DMS53 (cell line): ENCODE measurements at regions not wholly inside any gene's neighbourhood (a gene's known extent, or its start where the extent isn't known, plus 50 kb on each side); places are given as distances from the start of the nearest gene placed in this dataset.
"Not testable (repeated sequence)": the region's sequence is repeated elsewhere in the genome, so short reads cannot be mapped to it uniquely, and the experiment has no call there.

Experiments
- DNase-seq: peaks from one replicate; lab custom pipeline; 2025; lab: John Stamatoyannopoulos, UW

DNA sequence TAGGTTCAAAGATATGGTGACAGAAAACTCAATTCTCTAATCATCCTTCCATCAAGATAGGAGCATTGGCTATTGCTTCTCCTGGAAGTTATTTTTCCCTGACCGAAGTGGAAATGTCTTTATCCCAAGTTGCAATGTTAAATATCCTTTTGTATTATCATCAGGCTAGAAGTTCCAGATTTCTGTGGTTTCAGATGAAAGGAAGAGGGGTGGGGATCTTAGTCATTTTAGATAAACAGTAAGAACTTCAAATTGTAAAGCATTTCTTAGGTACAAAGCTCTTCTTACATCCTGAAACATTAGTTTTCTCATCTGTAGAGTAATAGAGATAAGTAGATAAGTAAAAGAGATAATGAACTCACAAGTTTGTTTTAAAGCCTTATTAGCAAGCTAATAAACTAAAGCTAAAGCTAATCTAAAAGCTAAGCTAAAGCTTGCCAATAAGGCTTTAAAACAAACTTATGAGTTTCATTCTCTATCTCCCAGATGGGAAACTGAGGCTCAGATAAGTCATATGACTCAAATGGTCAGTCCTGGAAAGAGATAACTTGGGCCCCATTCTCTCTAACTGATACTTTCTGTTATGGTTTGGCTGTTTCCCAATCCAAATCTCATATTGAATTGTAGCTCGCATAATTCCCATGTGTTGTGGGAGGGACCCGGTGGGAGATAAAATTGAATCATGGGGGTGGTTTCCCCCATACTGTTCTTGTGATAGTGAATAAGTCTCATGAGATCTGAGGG lies 99.2 kb upstream of the KCNK2 start:
- DNase-seq, result no peak

DNA sequence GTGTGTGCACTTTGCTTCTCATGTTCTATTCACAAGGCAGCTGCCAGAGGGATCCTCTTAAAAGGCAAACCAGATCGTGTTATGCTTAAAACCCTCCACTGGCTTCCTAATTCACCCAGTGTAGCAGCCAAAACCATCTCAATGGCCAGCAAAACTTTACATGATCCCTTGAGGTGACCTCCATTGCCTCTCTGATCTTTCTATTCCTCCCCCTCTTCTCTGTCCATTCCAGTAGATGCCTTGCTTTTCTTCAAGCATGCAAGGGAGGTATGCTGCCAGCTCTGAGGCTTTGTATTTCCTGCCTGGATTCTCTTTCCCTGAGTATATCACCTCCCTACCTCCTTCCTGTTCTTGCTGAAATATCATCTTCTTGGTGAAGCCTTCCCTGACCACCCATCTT lies 93.2 kb upstream of the KCNK2 start:
- DNase-seq, result no peak

DNA sequence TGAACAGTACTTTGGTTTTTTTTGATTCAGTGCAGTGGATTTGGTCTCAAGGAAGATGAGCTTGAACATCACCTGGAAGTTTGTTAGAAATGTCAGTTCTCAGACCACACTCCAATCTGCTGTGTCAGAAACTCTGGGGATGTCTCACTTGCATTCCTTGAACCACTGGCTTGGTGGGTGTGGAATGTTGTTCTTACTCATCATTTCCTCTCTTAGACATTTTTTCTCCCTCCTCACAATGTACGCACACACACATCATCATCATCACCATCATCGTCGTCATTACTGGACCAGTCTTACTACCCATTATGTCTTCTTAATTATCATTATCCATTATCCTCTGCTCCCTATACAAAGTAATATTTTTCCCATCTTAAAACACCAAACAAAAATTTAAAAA lies 91.9 kb upstream of the KCNK2 start:
- DNase-seq, result no peak

DNA sequence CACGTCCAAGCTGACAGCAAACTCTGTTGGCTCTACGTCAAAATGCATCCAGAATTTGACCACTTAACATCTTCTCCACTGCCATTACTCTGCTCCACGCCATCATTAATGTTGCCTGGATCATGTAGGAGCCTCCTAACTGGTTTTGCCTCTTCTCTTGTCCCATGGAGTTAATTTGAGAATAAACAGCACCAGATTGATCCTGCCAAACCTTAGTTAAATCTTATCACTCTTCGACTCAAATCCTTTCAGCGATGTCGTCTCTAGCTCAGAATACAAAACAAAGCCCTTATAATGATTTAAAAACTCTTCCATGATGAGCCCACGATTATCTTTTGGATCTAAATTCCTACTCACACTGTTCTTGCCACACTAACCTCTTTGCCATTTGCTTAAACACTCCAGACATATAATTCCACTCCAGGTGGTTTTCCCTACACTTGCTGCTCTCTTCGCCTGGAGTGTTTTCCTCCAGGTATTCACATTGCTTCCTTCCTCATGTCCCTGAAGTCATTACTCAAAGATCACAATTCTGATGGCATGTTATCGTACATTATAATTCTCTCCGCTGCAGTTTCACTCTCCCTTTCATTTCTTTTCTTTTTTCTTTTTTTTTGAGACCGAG lies 90.7 kb upstream of the KCNK2 start:
- DNase-seq, result no peak

GRCh38 chr1:214993419-214993818 lies 89.1 kb upstream of the KCNK2 start:
- DNase-seq, result no peak

DNA sequence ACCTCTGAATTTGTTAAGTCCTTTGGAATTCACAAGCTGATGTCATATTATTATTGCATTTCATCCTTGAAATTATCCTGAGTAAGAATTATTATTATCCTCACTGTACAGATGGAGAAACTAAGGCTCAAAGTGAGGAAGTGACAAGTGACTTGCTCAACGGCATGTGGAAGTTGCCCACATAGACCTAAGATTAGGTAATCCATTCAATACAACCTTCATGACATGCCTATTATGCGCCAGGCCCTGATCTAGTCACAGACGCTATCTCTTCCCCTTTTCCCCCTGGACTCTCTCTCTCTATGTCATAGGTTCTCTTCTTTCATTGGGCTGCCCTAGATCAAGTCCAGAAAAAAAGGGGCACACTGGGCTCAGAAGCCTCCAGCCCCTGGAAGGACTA lies 84.9 kb upstream of the KCNK2 start:
- DNase-seq, result no peak

DNA sequence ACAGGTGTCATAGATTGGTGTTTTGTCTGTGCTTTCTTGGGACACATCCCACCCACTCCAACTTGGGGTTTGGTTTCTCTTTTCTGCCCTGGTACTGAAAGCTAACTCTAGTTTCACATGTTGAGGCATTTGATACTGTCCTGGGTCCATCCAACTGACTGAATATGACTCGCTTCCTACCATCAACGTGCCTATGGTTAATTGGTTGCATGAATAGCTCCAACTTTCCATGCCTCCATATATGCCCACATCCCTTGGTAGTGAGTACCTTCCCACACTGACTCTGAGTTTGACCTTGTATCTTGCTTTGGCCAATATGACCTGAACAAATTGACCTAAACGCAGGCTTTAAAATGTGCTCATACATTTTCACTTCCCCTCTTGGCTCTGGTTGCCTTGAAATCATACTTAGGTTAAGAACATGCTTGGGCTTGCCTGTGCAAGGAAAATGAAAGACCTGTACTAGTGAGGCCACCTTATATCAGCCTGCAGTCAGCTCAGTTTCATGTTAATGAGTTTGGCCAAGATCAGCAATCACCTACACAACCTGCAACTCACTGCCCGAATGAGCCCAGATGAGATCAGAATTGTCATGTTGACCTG lies 81.0 kb upstream of the KCNK2 start:
- no peak for DNase-seq

DNA sequence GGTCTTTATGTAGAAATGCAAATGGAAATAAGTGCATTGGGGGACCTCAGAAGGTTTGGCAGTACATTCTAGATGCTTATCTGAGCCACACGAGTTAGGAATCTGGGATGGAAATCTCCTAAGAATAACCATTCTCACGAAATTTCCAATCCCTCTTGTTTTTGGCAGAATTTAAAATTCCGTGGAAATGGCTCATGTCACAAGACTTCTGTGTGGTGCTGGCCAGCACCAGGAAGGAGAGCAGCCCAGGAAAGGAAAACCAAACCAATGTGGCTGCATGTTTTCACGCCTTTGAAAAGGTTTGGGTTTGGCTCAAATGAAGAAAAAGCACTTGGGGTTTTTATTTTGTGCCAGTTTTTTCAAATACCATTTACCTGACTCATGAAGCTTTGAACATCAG lies 80.1 kb upstream of the KCNK2 start:
- DNase-seq, result no peak

DNA sequence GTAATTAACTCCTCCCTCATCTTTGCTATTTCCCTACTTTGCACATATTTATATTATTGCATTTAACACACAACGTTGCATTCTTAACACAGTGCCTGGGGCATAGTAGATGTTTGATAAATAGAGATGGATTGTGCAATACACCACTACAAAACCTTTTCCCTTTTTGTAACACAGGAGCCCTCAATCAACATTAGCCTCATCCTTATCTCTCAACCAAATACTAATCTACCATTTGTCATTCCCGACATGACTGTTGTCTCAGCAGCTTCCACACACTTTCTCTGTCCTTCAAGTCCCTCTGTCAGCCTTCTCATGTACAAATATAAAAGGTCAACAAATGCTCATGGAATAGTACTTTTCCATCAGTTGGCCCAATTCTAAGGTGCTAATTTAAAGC lies 78.9 kb upstream of the KCNK2 start:
- DNase-seq, result no peak

GRCh38 chr1:215004121-215004827 lies 78.3 kb upstream of the KCNK2 start:
- DNase-seq, result no peak

DNA sequence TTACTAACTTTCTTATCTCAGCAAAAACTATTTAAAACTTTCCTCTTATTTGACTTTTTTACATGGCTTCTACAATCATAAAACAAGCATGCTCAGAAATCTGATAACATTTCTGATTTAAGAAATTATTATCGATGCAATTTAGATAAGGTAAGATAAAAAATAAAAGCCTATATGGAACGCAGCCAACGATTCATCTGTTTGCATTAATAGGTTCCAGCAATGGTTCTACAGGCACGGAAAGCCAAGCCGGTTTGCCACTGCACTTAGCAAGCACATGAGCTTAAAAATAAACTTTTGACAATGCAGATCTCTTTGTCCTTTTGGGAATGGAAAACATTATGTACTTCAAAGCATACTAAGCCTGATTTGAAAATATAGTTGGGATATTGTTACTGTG lies 77.5 kb upstream of the KCNK2 start:
- DNase-seq, result no peak

- no peak for DNase-seq
Observed at GRCh38 chr1:215005656-215006345, 76.7 kb upstream of the KCNK2 start.

- DNase-seq, result no peak
Observed at GRCh38 chr1:215007880-215008279, 74.7 kb upstream of the KCNK2 start.

- DNase-seq, result no peak
Observed at GRCh38 chr1:215018555-215018954, 64.0 kb upstream of the KCNK2 start.

DNA sequence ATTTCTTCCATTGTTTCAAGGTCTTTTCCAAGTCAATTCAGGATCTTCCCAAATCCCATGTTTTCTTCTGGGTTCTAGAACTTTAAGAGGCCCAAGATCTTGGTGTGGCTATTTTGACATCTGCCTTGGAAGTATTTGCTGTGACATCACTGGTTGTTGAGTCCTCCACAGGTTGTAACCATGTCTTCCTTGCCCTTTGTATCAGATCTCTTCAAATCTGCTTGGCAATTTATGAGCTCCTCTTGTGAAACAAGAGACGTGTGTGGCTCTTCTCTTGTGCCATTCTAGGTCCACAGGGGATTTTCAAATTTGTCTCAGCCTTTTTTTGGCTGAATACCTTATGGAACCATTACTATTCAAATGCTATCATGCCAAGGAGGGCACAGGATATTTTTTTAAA lies 60.3 kb upstream of the KCNK2 start:
- no peak for DNase-seq

DNA sequence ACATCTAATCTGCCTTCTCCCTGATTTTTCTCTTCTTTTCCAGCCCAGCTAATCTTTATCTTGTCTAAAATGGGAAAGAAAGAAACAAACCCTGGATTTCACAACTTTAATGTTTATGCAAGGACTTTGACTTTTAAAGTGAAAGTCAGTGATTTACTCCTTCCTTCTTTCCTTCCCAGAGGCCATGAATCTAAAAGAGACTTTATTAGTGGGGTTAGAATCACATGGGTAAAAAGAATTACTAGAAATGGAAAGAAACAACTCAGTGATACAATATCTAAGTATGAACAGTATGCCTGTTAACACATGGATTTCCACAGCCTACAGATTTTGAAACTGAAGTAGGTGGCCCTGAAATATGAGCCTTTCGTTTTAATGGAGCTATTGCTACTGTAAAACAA lies 59.8 kb upstream of the KCNK2 start:
- DNase-seq, result no peak

- DNase-seq, result no peak
Observed at GRCh38 chr1:215023155-215023832, 59.2 kb upstream of the KCNK2 start.

- no peak for DNase-seq
Observed at GRCh38 chr1:215028954-215029353, 53.6 kb upstream of the KCNK2 start.

- not testable (repeated sequence) for DNase-seq
Observed at GRCh38 chr1:215030581-215030980, 52.0 kb upstream of the KCNK2 start.

DNA sequence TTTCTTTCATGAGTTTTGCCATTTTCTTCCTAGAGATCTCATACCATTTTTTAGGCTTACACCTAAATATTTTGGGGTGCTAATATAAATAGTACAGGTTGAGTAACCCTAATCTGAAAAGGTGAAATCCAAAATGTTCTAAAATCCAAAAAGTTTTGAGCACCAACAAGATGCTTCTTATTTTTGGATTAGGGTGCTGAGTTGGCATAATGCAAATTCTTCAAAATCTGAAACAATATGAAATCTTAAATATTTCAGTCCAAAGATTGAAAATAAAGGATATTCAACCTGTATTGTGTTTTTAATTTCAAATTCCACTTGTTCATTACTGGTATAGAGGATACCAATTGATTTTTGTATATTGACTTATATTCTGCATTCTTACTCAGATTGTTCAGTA lies 51.1 kb upstream of the KCNK2 start:
- no peak for DNase-seq
